Mesodermal cell (in vitro differentiated cells): ENCODE measurements at regions not wholly inside any gene's neighbourhood (a gene's known extent, or its start where the extent isn't known, plus 50 kb on each side); places are given as distances from the start of the nearest gene placed in this dataset.
"Not testable (repeated sequence)": the region's sequence is repeated elsewhere in the genome, so short reads cannot be mapped to it uniquely, and the experiment has no call there.

ENCODE experiments used
- H3K27ac ChIP-seq: 2 replicates; pipeline ENCODE4 v1.7.0; 2013; ENCODE audit warnings: mild to moderate bottlenecking, low read depth, low read length, moderate library complexity; ENCODE audit not compliant: severe bottlenecking
- H3K36me3 ChIP-seq: 2 replicates; pipeline ENCODE4 v1.7.1; 2013; ENCODE audit warnings: mild to moderate bottlenecking, low read length, moderate library complexity; ENCODE audit not compliant: control insufficient read depth, insufficient read depth
- H3K4me1 ChIP-seq: one replicate; pipeline ENCODE4 v1.7.1; 2013; ENCODE audit warnings: mild to moderate bottlenecking, low read length; ENCODE audit not compliant: insufficient read depth, control insufficient read depth, poor library complexity, severe bottlenecking
- H3K4me3 ChIP-seq: 2 replicates; pipeline ENCODE4 v1.7.0; 2013; ENCODE audit warnings: low read length, control low read depth, mild to moderate bottlenecking; ENCODE audit not compliant: insufficient read depth, poor library complexity, severe bottlenecking; ENCODE audit errors: extremely low read depth
- H3K9me3 ChIP-seq: 2 replicates; pipeline ENCODE4 v1.7.1; 2013; ENCODE audit warnings: mild to moderate bottlenecking, low read length, moderate library complexity; ENCODE audit not compliant: control insufficient read depth
- WGBS, 2 experiments: methylation state at CpG; one replicate each; pipeline ENCODE4 v1.1.5; 2013; ENCODE audit warnings: missing lambda C conversion rate in 2 of 2; ENCODE audit not compliant: insufficient coverage in 2 of 2; 5-methylcytosine and 5-hydroxymethylcytosine counted together

- not testable (repeated sequence) for H3K36me3 ChIP-seq, H3K27ac ChIP-seq, H3K9me3 ChIP-seq, H3K4me3 ChIP-seq, H3K4me1 ChIP-seq
- WGBS, 2 experiments: 39 to 56% methylated on average over 4 to 5 of the region's 8 CpGs
Measured at GRCh38 chr6:90675107-90675506, 88.2 kb upstream of the MAP3K7 start.

GRCh38 chr6:90674077-90674476, 87.2 kb upstream of the MAP3K7 start:
- not testable (repeated sequence) for H3K4me3 ChIP-seq, H3K4me1 ChIP-seq, H3K36me3 ChIP-seq, H3K9me3 ChIP-seq, H3K27ac ChIP-seq
- WGBS, 2 experiments: 57 to 64% methylated on average over 6 to 7 of the region's 9 CpGs

- no peaks in the 10 kb centered on the region for H3K36me3 ChIP-seq
- no peak overlapping the region for H3K4me3 ChIP-seq
- no peaks in the 10 kb centered on the region for H3K4me1 ChIP-seq
- WGBS, 2 experiments: 20 to 50% methylated on average over 1 of the region's 1 CpG
- no peak overlapping the region for H3K27ac ChIP-seq
- no peaks in the 10 kb centered on the region for H3K9me3 ChIP-seq
Measured at GRCh38 chr6:90669846-90670245, 83.0 kb upstream of the MAP3K7 start.

- H3K27ac ChIP-seq: no peak overlapping the region
- no peaks in the 10 kb centered on the region for H3K36me3 ChIP-seq
- WGBS, 2 experiments: 69% methylated on average over 2 of the region's 2 CpGs; no CpG with 5 or more reads in 1 of the 2 experiments
- H3K4me3 ChIP-seq: no peak overlapping the region
- H3K9me3 ChIP-seq: no peaks in the 10 kb centered on the region
- no peaks in the 10 kb centered on the region for H3K4me1 ChIP-seq
Measured at GRCh38 chr6:90669420-90669819, 82.5 kb upstream of the MAP3K7 start.

DNA sequence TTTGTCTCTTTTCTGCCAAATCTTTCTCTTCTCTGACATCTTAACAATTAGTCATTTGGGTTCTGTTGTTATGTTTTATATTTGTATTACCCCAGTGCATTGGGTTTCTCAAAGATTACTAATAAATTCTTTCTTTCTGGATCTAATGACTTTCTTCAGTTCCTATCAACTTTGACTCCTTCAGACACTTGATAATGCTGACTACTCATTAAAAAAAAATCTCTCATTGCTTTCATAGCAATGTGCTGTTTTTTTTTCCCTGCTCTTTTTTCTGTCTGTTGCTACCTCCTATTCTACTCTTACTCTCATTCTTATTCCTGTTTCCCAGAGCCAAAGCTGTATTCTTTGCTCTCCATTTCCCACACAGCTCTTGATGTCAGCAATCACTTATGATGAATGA, 81.3 kb upstream of the MAP3K7 start:
- Histone ChIP-seq H3K4me3 (no peak overlapping the region), H3K9me3 (peaks cover 6% of the 10 kb centered on the region), H3K36me3 (no peaks in the 10 kb centered on the region), H3K27ac (no peak overlapping the region), H3K4me1 (no peaks in the 10 kb centered on the region)

- Histone ChIP-seq H3K9me3 (peaks cover 6% of the 10 kb centered on the region), H3K27ac (no peak overlapping the region), H3K36me3 (no peaks in the 10 kb centered on the region), H3K4me3 (no peak overlapping the region), H3K4me1 (no peaks in the 10 kb centered on the region)
- WGBS, 2 experiments: 91 to 92% methylated on average over 3 of the region's 3 CpGs
Measured at GRCh38 chr6:90663873-90664272, 77.0 kb upstream of the MAP3K7 start.

DNA sequence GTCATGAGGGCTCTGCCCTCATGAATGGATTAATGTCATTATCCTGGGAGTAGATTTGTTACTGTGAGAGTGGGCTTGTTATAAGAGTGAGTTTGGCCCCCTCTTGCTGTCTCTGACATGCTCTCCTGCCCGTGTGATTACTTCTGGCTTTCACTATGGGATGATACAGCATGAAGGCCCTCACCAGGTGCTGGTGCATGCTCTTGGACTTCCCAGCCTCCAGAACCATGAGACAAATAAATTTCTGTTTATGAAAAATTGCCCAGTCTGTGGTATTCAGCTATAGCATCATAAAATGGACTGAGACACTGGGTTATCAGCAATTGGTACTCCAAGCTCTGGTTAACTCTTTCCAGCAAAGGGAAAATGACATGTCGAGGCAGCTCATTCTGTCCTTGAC, 76.2 kb upstream of the MAP3K7 start:
- 71% methylated on average over 2 of the region's 2 CpGs; no CpG with 5 or more reads in 1 of the 2 experiments for WGBS, 2 experiments
- H3K27ac ChIP-seq: no peak overlapping the region
- no peaks in the 10 kb centered on the region for H3K36me3 ChIP-seq
- H3K9me3 ChIP-seq: peaks cover 6% of the 10 kb centered on the region
- no peak overlapping the region for H3K4me3 ChIP-seq
- H3K4me1 ChIP-seq: no peaks in the 10 kb centered on the region

DNA sequence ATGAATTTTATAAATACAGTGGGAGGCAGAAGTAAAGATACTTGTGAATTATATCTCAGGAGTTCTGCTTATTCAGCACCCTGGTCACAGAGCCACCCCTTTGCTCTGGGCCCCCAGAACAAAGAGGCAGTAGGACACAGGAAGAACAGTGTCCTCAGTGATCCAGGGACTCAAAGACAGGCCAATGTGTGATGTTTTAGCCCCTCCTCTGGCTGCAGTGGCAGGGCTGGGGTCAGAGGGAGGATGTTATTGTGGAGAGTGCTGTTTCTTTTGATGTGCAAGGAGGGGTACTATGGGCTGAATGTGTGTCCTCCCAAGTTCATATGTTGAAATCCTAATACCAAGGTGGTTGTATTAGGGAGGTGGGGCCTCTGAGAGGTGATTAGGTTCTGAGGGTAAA, 74.1 kb upstream of the MAP3K7 start:
- no peaks in the 10 kb centered on the region for H3K36me3 ChIP-seq
- no peak overlapping the region for H3K27ac ChIP-seq
- no peak overlapping the region for H3K4me3 ChIP-seq
- no peaks in the 10 kb centered on the region for H3K4me1 ChIP-seq
- H3K9me3 ChIP-seq: peaks cover 6% of the 10 kb centered on the region

DNA sequence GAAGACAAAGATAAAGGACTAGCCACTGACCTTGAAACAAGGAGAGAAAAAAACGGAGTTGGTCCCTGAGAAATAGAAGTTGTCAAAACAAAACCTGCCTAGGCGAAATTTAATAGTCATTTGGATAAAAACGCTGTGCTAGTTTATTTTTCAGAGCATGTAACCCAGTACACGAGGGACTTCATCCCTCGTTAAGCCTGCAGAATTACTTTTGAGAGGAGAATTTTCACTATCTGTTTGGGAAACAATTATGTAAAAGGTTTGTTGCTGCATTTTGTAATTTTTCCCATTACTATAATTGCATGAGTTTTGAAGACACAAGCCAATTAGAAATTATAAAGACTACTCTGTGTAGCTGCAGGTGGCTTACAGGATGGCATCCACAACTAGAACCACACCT, 71.6 kb upstream of the MAP3K7 start:
- Histone ChIP-seq H3K4me1 (no peaks in the 10 kb centered on the region), H3K27ac (no peak overlapping the region), H3K36me3 (no peaks in the 10 kb centered on the region), H3K9me3 (peaks cover 4% of the 10 kb centered on the region), H3K4me3 (no peak overlapping the region)
- WGBS, 2 experiments: 81 to 91% methylated on average over 4 of the region's 5 CpGs

GRCh38 chr6:90656325-90656724, 69.5 kb upstream of the MAP3K7 start:
- Histone ChIP-seq H3K4me1 (no peaks in the 10 kb centered on the region), H3K4me3 (no peak overlapping the region), H3K27ac (no peak overlapping the region), H3K9me3 (no peaks in the 10 kb centered on the region), H3K36me3 (no peaks in the 10 kb centered on the region)
- 43 to 71% methylated on average over 1 of the region's 1 CpG for WGBS, 2 experiments

GRCh38 chr6:90654806-90655205, 67.9 kb upstream of the MAP3K7 start:
- H3K4me1 ChIP-seq: no peaks in the 10 kb centered on the region
- no peaks in the 10 kb centered on the region for H3K36me3 ChIP-seq
- no peak overlapping the region for H3K27ac ChIP-seq
- WGBS, 2 experiments: 81 to 100% methylated on average over 2 to 3 of the region's 5 CpGs
- no peaks in the 10 kb centered on the region for H3K9me3 ChIP-seq
- H3K4me3 ChIP-seq: no peak overlapping the region

- Histone ChIP-seq H3K36me3 (no peaks in the 10 kb centered on the region), H3K4me1 (no peaks in the 10 kb centered on the region), H3K4me3 (no peak overlapping the region), H3K27ac (no peak overlapping the region), H3K9me3 (no peaks in the 10 kb centered on the region)
- 69 to 84% methylated on average over 4 to 7 of the region's 8 CpGs for WGBS, 2 experiments
Measured at GRCh38 chr6:90654166-90654565, 67.3 kb upstream of the MAP3K7 start.
